Tibial artery (tissue), 4 donors: ENCODE measurements at regions not wholly inside any gene's neighbourhood (a gene's known extent, or its start where the extent isn't known, plus 50 kb on each side); places are given as distances from the start of the nearest gene placed in this dataset.

Experiments used
- DNase-seq, 2 donors: peaks; one replicate each; pipeline ENCODE4 v3.0.0-alpha.2; 2019
- H3K27ac ChIP-seq, 2 donors: fragments of 200-600 bp; sonication (generic) in 1 of 2; 1 replicate in 1 of 2; 2 replicates in 1 of 2; pipeline ENCODE4 v1.5.1; 2018 to 2019; ENCODE audit warnings: mild to moderate bottlenecking in 1 of 2
- H3K27me3 ChIP-seq, 2 donors: fragments of 200-600 bp; sonication (generic) in 1 of 2; one replicate each; pipeline versions ENCODE4 v1.5.1 to v1.6.0; 2016 to 2019
- H3K36me3 ChIP-seq, 3 donors: fragments of 200-600 bp; sonication (generic) in 2 of 3; one replicate each; pipeline ENCODE4 v1.5.1; 2016 to 2019; ENCODE audit warnings: mild to moderate bottlenecking in 2 of 3
- H3K4me1 ChIP-seq, 4 donors: fragments of 200-600 bp; sonication (generic) in 2 of 4; 1 replicate in 3 of 4; 2 replicates in 1 of 4; pipeline ENCODE4 v1.5.1; 2016 to 2019
- H3K4me3 ChIP-seq, 2 donors: fragments of 200-600 bp; sonication (generic) in 1 of 2; 1 replicate in 1 of 2; 2 replicates in 1 of 2; pipeline ENCODE4 v1.5.1; 2018 to 2019; ENCODE audit warnings: mild to moderate bottlenecking in 2 of 2
- H3K9me3 ChIP-seq, 3 donors: fragments of 200-600 bp; sonication (generic) in 1 of 3; one replicate each; pipeline ENCODE4 v1.5.1; 2016 to 2019
- intact Hi-C: fragments of 100-400 bp; cut with DNase I; formaldehyde crosslinking; loops from one replicate; pipeline ENCODE4 v1.15.0; 2023; ENCODE audit warnings: low total_unique reads
- TF ChIP-seq, protein P1 (sequence below), 2 experiments: fragments of 200-600 bp in 1 of 2; fragments of 450-650 bp in 1 of 2; IDR thresholded peaks; one replicate each; pipeline ENCODE4 v1.5.1; 2017 to 2019; ENCODE audit warnings: antibody characterized with exemption in 2 of 2, mild to moderate bottlenecking in 1 of 2, moderate library complexity in 1 of 2

DNA sequence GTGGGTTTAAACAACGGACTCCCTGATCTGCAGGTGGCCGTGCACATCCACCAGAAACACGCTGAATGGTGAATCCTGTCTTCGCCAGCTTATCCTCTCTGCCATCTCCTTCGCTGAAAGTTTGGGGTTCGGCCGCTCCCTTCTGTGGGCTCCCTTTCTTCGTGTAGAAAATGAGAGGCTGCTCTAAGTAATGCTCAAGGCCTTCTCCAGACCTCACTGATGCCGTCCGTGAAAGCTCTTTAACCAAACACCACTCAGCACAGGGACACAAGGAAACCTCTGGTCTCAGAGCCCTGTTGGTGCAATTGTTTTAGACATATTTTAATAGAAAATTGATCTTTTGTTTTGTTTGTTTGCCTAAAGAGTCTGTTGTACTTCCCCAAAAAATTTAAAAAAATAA is 596.5 kb downstream of the IRX1 start:
- intact Hi-C loops = no loop called here
- no peaks in the 10 kb centered on the region for H3K36me3 ChIP-seq
- H3K4me1 ChIP-seq = no peaks in the 10 kb centered on the region
- no peak overlapping the region for H3K4me3 ChIP-seq
- no peak for DNase-seq
- no peaks in the 10 kb centered on the region for H3K9me3 ChIP-seq
- H3K27ac ChIP-seq = no peak overlapping the region
- H3K27me3 ChIP-seq = no peaks in the 10 kb centered on the region
- TF ChIP-seq, protein P1, sequence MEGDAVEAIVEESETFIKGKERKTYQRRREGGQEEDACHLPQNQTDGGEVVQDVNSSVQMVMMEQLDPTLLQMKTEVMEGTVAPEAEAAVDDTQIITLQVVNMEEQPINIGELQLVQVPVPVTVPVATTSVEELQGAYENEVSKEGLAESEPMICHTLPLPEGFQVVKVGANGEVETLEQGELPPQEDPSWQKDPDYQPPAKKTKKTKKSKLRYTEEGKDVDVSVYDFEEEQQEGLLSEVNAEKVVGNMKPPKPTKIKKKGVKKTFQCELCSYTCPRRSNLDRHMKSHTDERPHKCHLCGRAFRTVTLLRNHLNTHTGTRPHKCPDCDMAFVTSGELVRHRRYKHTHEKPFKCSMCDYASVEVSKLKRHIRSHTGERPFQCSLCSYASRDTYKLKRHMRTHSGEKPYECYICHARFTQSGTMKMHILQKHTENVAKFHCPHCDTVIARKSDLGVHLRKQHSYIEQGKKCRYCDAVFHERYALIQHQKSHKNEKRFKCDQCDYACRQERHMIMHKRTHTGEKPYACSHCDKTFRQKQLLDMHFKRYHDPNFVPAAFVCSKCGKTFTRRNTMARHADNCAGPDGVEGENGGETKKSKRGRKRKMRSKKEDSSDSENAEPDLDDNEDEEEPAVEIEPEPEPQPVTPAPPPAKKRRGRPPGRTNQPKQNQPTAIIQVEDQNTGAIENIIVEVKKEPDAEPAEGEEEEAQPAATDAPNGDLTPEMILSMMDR (IDR thresholded peaks at IDR 0.05) = no peak

DNA sequence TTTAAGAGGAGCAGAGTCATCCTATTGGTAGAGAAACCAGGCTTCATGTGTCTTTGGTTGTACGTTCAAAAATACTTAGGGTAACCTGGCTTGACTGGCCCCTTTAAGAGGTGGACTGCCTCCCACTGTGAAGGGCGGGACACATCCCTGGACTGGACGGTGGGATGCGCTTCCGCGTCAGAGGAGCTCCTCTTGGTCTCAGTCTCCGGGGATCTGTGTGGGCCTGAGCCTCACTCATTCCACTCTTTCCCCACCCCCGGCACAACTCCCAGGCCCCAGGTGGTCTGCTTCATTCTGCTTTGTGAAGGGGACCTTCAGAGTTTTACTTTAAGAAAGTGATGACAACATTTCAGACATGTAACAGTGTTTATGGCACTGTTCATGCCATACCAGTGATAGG is 601.1 kb downstream of the IRX1 start:
- DNase-seq = no peak
- Histone ChIP-seq H3K9me3 (no peaks in the 10 kb centered on the region), H3K4me3 (no peak overlapping the region), H3K36me3 (no peaks in the 10 kb centered on the region), H3K27ac (no peak overlapping the region), H3K4me1 (no peaks in the 10 kb centered on the region), H3K27me3 (no peaks in the 10 kb centered on the region)
- TF ChIP-seq, protein P1 (IDR thresholded peaks at IDR 0.05) = no peak
- intact Hi-C loops = no loop called here

DNA sequence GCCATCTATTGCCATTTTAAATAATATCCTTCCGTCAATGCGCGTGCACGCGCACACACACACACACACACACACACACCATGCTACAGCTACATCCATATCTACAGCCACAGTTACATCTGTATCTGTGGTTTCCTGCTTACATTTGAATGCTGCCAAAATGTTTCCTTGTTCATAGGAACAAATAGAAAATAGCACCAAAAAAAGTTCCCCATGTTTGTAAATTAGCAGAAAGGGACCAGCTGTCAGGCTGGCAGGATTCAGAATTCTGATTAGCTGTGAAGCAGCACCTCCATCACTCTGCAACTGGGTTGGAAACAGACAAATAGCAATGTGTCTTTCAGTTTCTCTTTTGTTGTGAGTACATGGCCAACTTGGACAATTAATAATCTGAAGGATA is 601.5 kb downstream of the IRX1 start:
- Histone ChIP-seq H3K36me3 (no peaks in the 10 kb centered on the region), H3K4me3 (no peak overlapping the region), H3K4me1 (no peaks in the 10 kb centered on the region), H3K27ac (no peak overlapping the region), H3K27me3 (no peaks in the 10 kb centered on the region), H3K9me3 (no peaks in the 10 kb centered on the region)
- TF ChIP-seq, protein P1 (IDR thresholded peaks at IDR 0.05) = no peak
- intact Hi-C loops = no loop called here
- DNase-seq = no peak

DNA sequence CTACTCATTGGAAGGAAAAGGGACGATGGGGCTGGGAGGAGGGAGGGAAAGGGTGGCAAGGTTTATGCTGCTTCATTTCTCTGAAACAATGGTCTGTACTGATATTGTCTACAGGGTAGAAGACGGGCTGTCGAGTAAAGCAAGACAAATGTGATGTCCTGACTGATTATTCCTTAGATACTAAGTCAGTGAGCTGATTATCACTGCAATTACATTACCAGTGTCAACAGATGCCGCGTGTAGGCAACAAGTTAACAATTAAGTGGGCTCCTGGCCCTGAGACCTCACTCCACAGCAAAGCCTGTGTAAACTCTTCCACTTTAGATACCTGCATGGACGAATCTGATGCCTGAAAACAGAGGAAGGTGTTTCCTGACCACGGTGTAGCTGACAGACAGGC is 602.8 kb downstream of the IRX1 start:
- no peak for DNase-seq
- Histone ChIP-seq H3K27me3 (no peaks in the 10 kb centered on the region), H3K4me3 (no peak overlapping the region), H3K36me3 (no peaks in the 10 kb centered on the region), H3K9me3 (no peaks in the 10 kb centered on the region), H3K27ac (no peak overlapping the region), H3K4me1 (no peaks in the 10 kb centered on the region)
- intact Hi-C loops = no loop called here
- TF ChIP-seq, protein P1 (IDR thresholded peaks at IDR 0.05) = no peak

DNA sequence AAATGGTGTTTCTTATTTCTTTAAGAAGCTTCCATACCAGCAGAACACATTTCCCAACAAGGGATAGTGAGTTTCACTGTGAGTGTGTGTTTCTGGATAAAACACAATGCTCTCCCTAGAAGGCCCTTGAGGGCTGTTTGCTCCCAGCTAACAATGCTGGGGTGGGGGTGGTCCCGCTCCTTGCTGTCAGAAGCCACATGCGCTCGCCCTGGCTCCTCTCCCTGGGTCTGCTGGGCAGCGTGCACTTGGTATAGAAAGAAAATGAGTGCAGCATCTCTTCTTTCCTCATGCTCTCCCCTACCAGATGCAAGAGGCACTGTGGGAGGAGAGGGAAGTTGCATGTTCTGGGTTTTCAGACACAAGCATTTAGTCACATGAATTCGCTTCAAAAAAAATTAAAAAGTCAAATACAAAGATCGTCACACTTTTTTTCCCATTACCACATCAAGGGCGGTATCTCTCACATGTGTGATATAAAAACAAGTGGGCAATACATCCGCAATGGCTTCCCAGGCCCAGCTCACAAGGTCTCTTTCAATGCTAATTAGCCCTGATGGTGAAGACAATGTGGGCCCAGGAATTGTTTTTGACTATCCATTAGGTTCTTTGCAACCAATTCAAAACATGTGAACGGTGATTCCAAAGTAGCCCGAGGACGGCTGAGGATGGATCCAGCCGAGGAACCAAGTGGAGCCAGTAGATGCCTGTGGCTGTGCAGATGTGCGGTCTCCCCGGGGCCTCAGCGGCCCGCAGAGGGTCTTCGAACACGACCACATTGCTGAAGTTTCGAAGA is 603.6 kb downstream of the IRX1 start:
- H3K27ac ChIP-seq = no peak overlapping the region
- H3K9me3 ChIP-seq = no peaks in the 10 kb centered on the region
- no peaks in the 10 kb centered on the region for H3K27me3 ChIP-seq
- H3K36me3 ChIP-seq = no peaks in the 10 kb centered on the region
- H3K4me1 ChIP-seq = no peaks in the 10 kb centered on the region
- H3K4me3 ChIP-seq = no peak overlapping the region
- TF ChIP-seq, protein P1 (IDR thresholded peaks at IDR 0.05) = no peak
- intact Hi-C loops = no loop called here
- DNase-seq = no peak
